ENCODE measurements at regions not wholly inside any gene's neighbourhood (a gene's known extent, or its start where the extent isn't known, plus 50 kb on each side); places are given as distances from the start of the nearest gene placed in this dataset.

- no peak overlapping the region for H2AK5ac ChIP-seq (ENCODE audit: low read depth, low read length)
- no peaks in the 10 kb centered on the region for H3K79me2 ChIP-seq (ENCODE audit: control insufficient read depth in 1 of 2, insufficient read depth in 2 of 2, low read length in 2 of 2)
- no peaks in the 10 kb centered on the region; the same call in 1 of the 2 replicates for H3K23me2 ChIP-seq (ENCODE audit: low read depth, low read length)
- TF ChIP-seq RAD21 (IDR thresholded peaks at IDR 0.05 in 1 of 2, conservative IDR thresholded peaks at IDR 0.05 in 1 of 2; ENCODE audit: low read depth in 2 of 2, low read length in 2 of 2) (peak in 1 of 2 experiments; percentile 4; a peak in 1 of 4 replicates), POLR2AphosphoS5 (IDR thresholded peaks at IDR 0.05; ENCODE audit: low read depth, low read length) (no peak), CTCF (IDR thresholded peaks at IDR 0.05; ENCODE audit: control extremely low read depth in 1 of 3, insufficient read depth in 1 of 3, low read depth in 1 of 3, low read length in 3 of 3) (peak in 2 of 3 experiments; percentile 27 to 44; a peak in 2 of 4 replicates)
- no peak overlapping the region for H2BK120ac ChIP-seq (replicated peaks; ENCODE audit: low read depth, low read length)
- no peaks in the 10 kb centered on the region for H3K27me3 ChIP-seq (replicated peaks in 1 of 4; ENCODE audit: control insufficient read depth in 3 of 4, extremely low read depth in 1 of 4, insufficient read depth in 3 of 4, low read length in 3 of 4)
- H3K18ac ChIP-seq (ENCODE audit: extremely low read depth, low read length), result no peak overlapping the region
- H4K8ac ChIP-seq (ENCODE audit: extremely low read depth, insufficient read depth, low read length), result no peak overlapping the region
- FAIRE-seq (no peak), DNase-seq (ENCODE audit: low read depth in 1 of 2, low spot score in 2 of 2) (no peak)
- H3K9ac ChIP-seq (replicated peaks in 1 of 4; ENCODE audit: extremely low read depth in 1 of 4, low read depth in 3 of 4, low read length in 3 of 4), result no peak overlapping the region
- no peak overlapping the region for H3K27ac ChIP-seq (ENCODE audit: low read depth, low read length)
- H2BK5ac ChIP-seq (ENCODE audit: low read depth, low read length), result no peak overlapping the region
- H4K5ac ChIP-seq (ENCODE audit: insufficient read length, low read depth, low read length), result no peak overlapping the region
- CTCF ChIA-PET (ENCODE audit: partially characterized antibody), result interaction anchor here (1.1 to 1.5 kb wide), 2 partner anchors 20 to 45 kb away, joined by 3 read pairs; no protein-coding TSS in a partner anchor
- H3K36me3 ChIP-seq (ENCODE audit: control insufficient read depth in 2 of 4, insufficient read depth in 4 of 4, low read length in 3 of 4), result no peaks in the 10 kb centered on the region
- POLR2A ChIA-PET (ENCODE audit: partially characterized antibody), result no interaction called here
- no peak overlapping the region for H3K4me3 ChIP-seq (ENCODE audit: extremely low read depth in 1 of 4, insufficient read depth in 2 of 4, low read depth in 3 of 4, low read length in 4 of 4)
- H3K9me3 ChIP-seq (ENCODE audit: insufficient read depth in 2 of 2, low read depth in 1 of 2, low read length in 1 of 2), result 0 out of 4 replicates have a peak, but pooled peaks cover 0 to 3% of the 10 kb centered on the region in 2 experiments
- no peak overlapping the region for H4K91ac ChIP-seq (replicated peaks; ENCODE audit: insufficient read length, low read length)
- H3K56ac ChIP-seq (replicated peaks; ENCODE audit: insufficient read length, low read depth, low read length), result no peak overlapping the region
- no peak overlapping the region for H3K4me2 ChIP-seq (ENCODE audit: insufficient read depth in 1 of 2, low read depth in 2 of 2, low read length in 2 of 2)
- H3K23ac ChIP-seq (ENCODE audit: insufficient read length), result no peak overlapping the region
- H3K79me1 ChIP-seq (ENCODE audit: low read depth, low read length), result no peaks in the 10 kb centered on the region
- no peak overlapping the region for H2AFZ ChIP-seq (ENCODE audit: low read length)
- no peak overlapping the region for H2BK20ac ChIP-seq (ENCODE audit: low read length)
- H2BK12ac ChIP-seq (ENCODE audit: low read depth, low read length), result no peak overlapping the region
- WGBS, 2 experiments (ENCODE audit: extremely low coverage in 1 of 2, insufficient coverage in 1 of 2, insufficient read length in 1 of 2, insufficient replicate concordance in 2 of 2, low coverage in 1 of 2, low lambda C conversion rate in 2 of 2, missing lambda C conversion rate in 1 of 2), result 79% methylated on average over 1 of the region's 1 CpG; no CpG with 5 or more reads in 1 of the 2 experiments
- H3K14ac ChIP-seq (ENCODE audit: insufficient read length), result no peak overlapping the region
- no peak overlapping the region for H2BK15ac ChIP-seq (ENCODE audit: low read length)
- H3K4me1 ChIP-seq (replicated peaks in 1 of 4; ENCODE audit: control insufficient read depth in 3 of 4, insufficient read depth in 4 of 4, low read length in 3 of 4), result no peaks in the 10 kb centered on the region
- H3K4ac ChIP-seq (replicated peaks; ENCODE audit: insufficient read length, low read depth, low read length), result no peak overlapping the region
- no peaks in the 10 kb centered on the region for H4K20me1 ChIP-seq (replicated peaks in 1 of 2; ENCODE audit: control insufficient read depth in 1 of 2, insufficient read depth in 2 of 2, low read length in 2 of 2)
These were observed 203.8 kb upstream of the DUSP10 start for GRCh38 chr1:221945669-221946068.

All from H1 (cell line).